Mesodermal cell (in vitro differentiated cells): ENCODE measurements at regions not wholly inside any gene's neighbourhood (a gene's known extent, or its start where the extent isn't known, plus 50 kb on each side); places are given as distances from the start of the nearest gene placed in this dataset.

Experiments
- H3K27ac ChIP-seq: 2 replicates; pipeline ENCODE4 v1.7.0; 2013; ENCODE audit warnings: mild to moderate bottlenecking, low read depth, low read length, moderate library complexity; ENCODE audit not compliant: severe bottlenecking
- H3K36me3 ChIP-seq: 2 replicates; pipeline ENCODE4 v1.7.1; 2013; ENCODE audit warnings: mild to moderate bottlenecking, low read length, moderate library complexity; ENCODE audit not compliant: control insufficient read depth, insufficient read depth
- H3K4me1 ChIP-seq: one replicate; pipeline ENCODE4 v1.7.1; 2013; ENCODE audit warnings: mild to moderate bottlenecking, low read length; ENCODE audit not compliant: insufficient read depth, control insufficient read depth, poor library complexity, severe bottlenecking
- H3K4me3 ChIP-seq: 2 replicates; pipeline ENCODE4 v1.7.0; 2013; ENCODE audit warnings: low read length, control low read depth, mild to moderate bottlenecking; ENCODE audit not compliant: insufficient read depth, poor library complexity, severe bottlenecking; ENCODE audit errors: extremely low read depth
- H3K9me3 ChIP-seq: 2 replicates; pipeline ENCODE4 v1.7.1; 2013; ENCODE audit warnings: mild to moderate bottlenecking, low read length, moderate library complexity; ENCODE audit not compliant: control insufficient read depth
- WGBS, 2 experiments: methylation state at CpG; one replicate each; pipeline ENCODE4 v1.1.5; 2013; ENCODE audit warnings: missing lambda C conversion rate in 2 of 2; ENCODE audit not compliant: insufficient coverage in 2 of 2; 5-methylcytosine and 5-hydroxymethylcytosine counted together

DNA sequence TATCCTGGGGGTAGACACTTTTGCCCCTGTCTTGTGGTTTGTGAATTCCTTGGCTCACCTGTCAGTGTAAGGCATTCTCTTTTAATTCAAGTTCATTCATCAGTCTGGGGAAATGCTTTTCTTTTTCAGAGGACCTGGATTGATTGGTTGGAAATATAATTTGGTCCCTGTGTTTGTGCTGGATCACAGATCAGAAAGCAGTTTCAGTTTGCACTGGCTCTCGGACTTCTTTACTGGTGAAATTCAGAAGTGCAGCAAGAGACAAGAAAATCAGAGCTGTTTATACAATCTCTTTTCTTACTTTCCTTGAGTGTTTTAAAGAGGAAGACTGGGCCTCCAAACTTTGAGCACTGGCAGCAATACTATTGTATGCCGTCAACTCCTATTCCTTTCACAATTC lies 161.8 kb upstream of the KCNJ16 start:
- Histone ChIP-seq H3K4me3 (no peak overlapping the region), H3K36me3 (no peaks in the 10 kb centered on the region), H3K9me3 (no peaks in the 10 kb centered on the region), H3K4me1 (no peaks in the 10 kb centered on the region), H3K27ac (no peak overlapping the region)
- WGBS, 2 experiments = no CpG with 5 or more reads among the region's 2 CpGs

DNA sequence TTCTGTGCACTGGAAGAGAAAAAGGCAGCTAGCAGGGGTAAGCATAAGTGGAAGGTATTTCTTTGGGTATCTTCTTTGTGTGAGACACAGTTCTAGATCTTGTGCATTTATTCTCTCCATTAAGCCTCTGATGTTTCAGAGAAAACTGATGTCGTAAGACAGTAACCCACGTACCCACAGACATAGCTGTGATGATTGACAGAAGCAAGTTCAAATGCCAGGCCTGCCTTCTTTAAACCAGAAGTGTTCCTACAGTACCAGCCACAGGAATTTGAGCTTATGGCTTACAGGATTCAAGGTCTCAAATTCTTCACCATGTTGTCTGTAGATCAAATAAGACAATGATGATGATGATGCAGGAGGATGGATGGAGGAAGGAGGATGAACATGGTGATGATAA lies 161.4 kb upstream of the KCNJ16 start:
- H3K4me3 ChIP-seq = no peak overlapping the region
- H3K27ac ChIP-seq = no peak overlapping the region
- WGBS, 2 experiments = 70 to 94% methylated on average over 2 of the region's 2 CpGs
- no peaks in the 10 kb centered on the region for H3K4me1 ChIP-seq
- H3K9me3 ChIP-seq = no peaks in the 10 kb centered on the region
- H3K36me3 ChIP-seq = no peaks in the 10 kb centered on the region

DNA sequence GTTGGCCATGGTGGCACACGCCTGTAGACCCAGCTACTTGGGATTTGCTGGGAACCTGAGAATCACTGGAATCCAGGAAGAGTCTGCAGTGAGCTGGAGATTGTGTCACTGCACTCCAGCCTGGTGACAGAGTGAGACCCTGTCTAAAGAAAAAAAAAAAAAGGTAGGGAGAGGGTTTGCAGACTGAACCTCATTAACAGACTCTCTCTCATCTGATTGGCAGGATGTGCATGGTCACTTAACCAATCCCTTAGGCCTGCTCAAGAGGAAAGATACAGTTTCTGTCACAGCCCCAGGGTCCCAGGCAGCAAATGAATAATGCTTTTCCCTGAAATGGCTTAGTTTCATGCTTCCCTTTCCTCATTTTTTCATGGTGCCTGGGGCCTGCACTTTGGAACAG lies 160.5 kb upstream of the KCNJ16 start:
- no peak overlapping the region for H3K4me3 ChIP-seq
- no peaks in the 10 kb centered on the region for H3K9me3 ChIP-seq
- H3K27ac ChIP-seq = no peak overlapping the region
- H3K4me1 ChIP-seq = no peaks in the 10 kb centered on the region
- no peaks in the 10 kb centered on the region for H3K36me3 ChIP-seq
- 85 to 100% methylated on average over 1 of the region's 1 CpG for WGBS, 2 experiments

DNA sequence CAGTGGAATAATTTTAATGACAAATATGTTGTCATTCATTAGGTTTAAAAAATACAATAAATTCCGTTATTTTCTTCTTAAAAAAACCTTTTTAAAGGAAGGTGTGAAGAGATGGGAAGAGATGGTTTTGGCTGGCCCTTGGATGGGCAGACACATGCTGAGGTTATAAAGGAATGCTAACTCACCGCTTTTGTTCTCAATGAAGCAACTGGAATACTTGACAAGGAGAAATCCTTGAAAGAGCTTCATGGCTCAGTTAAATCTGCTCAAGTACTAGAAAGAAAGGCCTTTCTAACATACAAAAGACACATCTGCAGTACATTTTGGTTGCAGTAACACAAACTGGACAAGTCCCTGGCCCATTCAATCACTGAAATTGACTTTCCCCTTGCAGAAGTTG lies 158.3 kb upstream of the KCNJ16 start:
- WGBS, 2 experiments = 100% methylated on average over 1 of the region's 2 CpGs; no CpG with 5 or more reads in 1 of the 2 experiments
- Histone ChIP-seq H3K9me3 (no peaks in the 10 kb centered on the region), H3K4me1 (no peaks in the 10 kb centered on the region), H3K36me3 (no peaks in the 10 kb centered on the region), H3K27ac (no peak overlapping the region), H3K4me3 (no peak overlapping the region)

DNA sequence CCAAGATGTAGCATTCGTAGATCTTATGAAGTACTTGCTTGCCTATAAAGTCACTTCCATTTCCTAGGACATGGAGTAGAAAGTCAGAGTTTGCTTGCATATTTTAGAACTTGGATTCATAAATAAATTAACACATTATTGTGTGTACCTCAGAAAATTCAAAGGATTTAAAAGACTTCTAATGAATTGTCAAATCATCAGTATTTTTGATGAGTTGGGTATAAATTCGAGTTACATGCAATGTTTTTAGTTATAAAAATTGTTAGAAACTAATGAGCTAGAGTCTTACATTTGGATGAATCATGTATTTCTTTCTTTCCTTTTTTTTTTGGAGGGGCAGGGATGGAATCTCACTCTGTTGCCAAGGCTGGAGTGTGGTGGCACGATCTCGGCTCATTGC lies 156.9 kb upstream of the KCNJ16 start:
- H3K4me1 ChIP-seq = no peaks in the 10 kb centered on the region
- no peaks in the 10 kb centered on the region for H3K36me3 ChIP-seq
- no peak overlapping the region for H3K27ac ChIP-seq
- H3K4me3 ChIP-seq = no peak overlapping the region
- no peaks in the 10 kb centered on the region for H3K9me3 ChIP-seq
- 80 to 100% methylated on average over 1 to 2 of the region's 4 CpGs for WGBS, 2 experiments

DNA sequence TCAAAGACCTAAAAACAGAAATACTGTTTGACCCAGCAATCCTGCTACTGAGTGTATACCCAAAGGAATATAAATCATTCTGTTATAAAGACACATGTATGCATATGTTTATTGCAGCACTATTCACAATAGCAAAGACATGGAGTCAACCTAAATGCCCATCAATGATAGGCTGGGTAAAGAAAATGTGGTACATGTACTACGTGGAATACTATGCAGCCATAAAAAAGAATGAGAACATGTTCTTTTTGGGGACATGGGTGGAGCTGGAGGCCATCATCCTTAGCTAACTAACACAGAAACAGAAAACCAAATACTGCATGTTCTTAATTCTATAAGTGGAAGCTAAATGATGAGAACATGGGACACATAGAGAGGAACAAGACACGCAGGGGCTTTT lies 155.2 kb upstream of the KCNJ16 start:
- 100% methylated on average over 1 of the region's 2 CpGs; no CpG with 5 or more reads in 1 of the 2 experiments for WGBS, 2 experiments

DNA sequence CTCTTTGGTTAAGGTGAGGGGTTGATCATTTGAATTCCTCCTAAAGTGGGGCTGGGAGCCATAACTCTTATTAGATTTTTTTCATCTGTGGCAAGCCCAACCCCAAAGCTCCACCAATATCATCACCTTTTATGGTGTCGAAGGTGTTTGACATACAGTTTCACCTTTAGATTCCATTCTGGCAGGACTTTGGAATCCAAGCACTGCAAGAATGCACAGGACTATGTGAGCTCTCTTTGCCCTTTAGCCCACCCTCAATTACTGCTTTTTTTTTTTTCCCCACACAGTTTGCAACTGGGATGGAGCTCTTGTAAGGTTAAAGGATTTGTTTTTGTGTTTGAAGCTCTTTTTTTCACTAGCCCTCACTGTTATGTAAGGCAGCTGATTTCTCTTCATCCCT lies 154.0 kb upstream of the KCNJ16 start:
- Histone ChIP-seq H3K9me3 (no peaks in the 10 kb centered on the region), H3K4me3 (no peak overlapping the region)
- WGBS, 2 experiments = 88 to 100% methylated on average over 1 of the region's 1 CpG

More for the DNA sequence above, 155.2 kb upstream of the KCNJ16 start:
- Histone ChIP-seq H3K27ac (no peak overlapping the region), H3K4me1 (no peaks in the 10 kb centered on the region), H3K36me3 (no peaks in the 10 kb centered on the region), H3K4me3 (no peak overlapping the region), H3K9me3 (no peaks in the 10 kb centered on the region)

DNA sequence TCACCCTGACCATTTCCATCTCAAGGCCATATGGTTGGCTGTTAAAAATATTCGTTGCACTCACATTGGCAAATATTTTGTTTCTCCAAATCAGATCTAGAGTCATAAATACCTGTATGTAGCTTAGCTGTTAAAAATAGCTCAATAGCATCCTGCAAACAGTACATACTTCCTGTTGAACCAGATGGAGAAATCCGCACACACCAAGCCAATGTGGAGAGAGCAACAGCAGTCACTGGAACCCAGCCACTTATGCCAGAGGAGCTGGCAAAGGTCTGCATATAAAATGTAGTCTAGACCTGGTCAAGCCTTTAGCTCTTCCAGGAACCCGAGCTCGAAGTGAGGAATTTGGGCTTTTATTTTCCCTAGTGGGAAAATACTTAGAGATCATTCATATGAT lies 146.4 kb upstream of the KCNJ16 start:
- Histone ChIP-seq H3K27ac (no peak overlapping the region), H3K4me3 (no peak overlapping the region), H3K36me3 (no peaks in the 10 kb centered on the region), H3K4me1 (peaks cover 3% of the 10 kb centered on the region), H3K9me3 (no peaks in the 10 kb centered on the region)
- 90 to 100% methylated on average over 1 to 4 of the region's 4 CpGs for WGBS, 2 experiments

More for the DNA sequence above, 154.0 kb upstream of the KCNJ16 start:
- no peak overlapping the region for H3K27ac ChIP-seq
- no peaks in the 10 kb centered on the region for H3K4me1 ChIP-seq
- no peaks in the 10 kb centered on the region for H3K36me3 ChIP-seq

DNA sequence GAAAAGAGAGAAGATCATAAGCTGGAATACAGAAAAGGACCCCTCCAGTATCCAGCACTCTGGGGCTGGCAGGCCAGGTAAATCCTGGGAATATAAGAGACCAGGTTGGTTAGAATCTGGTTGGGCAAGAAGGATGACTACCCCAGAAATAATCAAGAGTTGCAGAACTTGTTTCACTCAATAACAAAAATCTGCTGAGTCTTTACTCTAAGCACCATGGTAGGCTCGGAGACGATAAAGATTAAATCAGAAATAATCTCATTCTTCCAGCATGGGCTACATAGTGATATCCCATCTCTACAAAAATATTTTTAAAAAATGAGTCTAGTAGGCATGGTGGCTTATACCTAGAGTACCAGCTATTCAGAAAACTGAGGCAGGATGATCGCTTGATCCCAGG lies 138.0 kb upstream of the KCNJ16 start:
- no peaks in the 10 kb centered on the region for H3K36me3 ChIP-seq
- WGBS, 2 experiments = 80 to 100% methylated on average over 1 of the region's 3 CpGs
- H3K9me3 ChIP-seq = no peaks in the 10 kb centered on the region
- no peaks in the 10 kb centered on the region for H3K4me1 ChIP-seq
- H3K27ac ChIP-seq = no peak overlapping the region
- H3K4me3 ChIP-seq = no peak overlapping the region

DNA sequence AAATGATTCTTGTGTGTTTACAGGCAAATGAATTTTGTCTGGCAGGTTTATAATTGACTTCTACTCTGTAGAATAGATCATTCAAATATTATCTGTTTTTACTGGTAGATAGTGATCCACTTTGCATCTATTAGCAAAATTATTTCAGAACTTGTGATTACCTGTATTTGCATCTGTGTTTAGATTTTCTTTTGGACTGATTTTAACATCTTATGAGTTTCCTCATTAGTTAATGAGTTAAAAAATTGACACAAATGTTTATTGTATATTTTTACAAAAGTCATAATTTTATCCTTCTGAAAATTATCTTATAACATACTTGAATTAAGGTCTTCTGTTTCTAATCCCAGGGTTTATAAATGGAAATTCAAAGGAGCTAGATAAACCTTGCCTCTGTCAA lies 132.0 kb upstream of the KCNJ16 start:
- no peaks in the 10 kb centered on the region for H3K9me3 ChIP-seq
- peaks cover 20% of the 10 kb centered on the region for H3K4me1 ChIP-seq
- no peaks in the 10 kb centered on the region for H3K36me3 ChIP-seq
- no peak overlapping the region for H3K4me3 ChIP-seq
- H3K27ac ChIP-seq = no peak overlapping the region

DNA sequence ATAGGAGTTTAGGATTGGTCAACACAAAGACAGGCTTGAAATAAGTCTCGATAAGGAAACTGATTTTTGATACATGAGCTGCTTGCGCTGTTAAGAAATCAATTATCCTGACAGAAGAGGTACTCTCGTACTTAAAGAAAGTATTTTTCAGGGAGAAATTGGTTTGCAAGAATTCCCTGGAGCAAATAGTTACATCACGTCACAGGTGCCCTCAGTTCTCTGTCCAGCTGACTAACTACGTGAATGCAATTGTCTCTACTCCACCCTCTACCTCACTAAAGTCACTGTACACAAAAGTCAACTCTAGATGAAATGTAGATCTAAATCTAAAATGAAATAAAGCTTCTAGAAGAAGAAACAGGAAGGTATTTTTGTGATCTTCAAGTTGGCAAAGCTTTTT lies 130.6 kb upstream of the KCNJ16 start:
- Histone ChIP-seq H3K4me1 (peaks cover 20% of the 10 kb centered on the region), H3K27ac (no peak overlapping the region), H3K4me3 (no peak overlapping the region), H3K9me3 (no peaks in the 10 kb centered on the region), H3K36me3 (no peaks in the 10 kb centered on the region)
- WGBS, 2 experiments = 87 to 91% methylated on average over 3 to 4 of the region's 5 CpGs
